Bronchial epithelial cell (primary cell): ENCODE measurements at regions not wholly inside any gene's neighbourhood (a gene's known extent, or its start where the extent isn't known, plus 50 kb on each side); places are given as distances from the start of the nearest gene placed in this dataset.

ENCODE experiments used
- DNase-seq: peaks from one replicate; pipeline ENCODE4 v3.0.0-alpha.2; 2010; ENCODE audit warnings: low read depth
- FAIRE-seq: peaks from 2 replicates; lab custom pipeline; 2011; peaks lifted over from hg19 to GRCh38; lab: Jason Lieb, UNC
- H3K27me3 ChIP-seq: 2 replicates; pipeline ENCODE4 v1.5.1; 2011; ENCODE audit warnings: low read length; ENCODE audit not compliant: control insufficient read depth, insufficient read depth
- H3K36me3 ChIP-seq: 2 replicates; pipeline ENCODE4 v1.5.1; 2011; ENCODE audit warnings: low read length; ENCODE audit not compliant: control insufficient read depth, insufficient read depth
- H3K4me3 ChIP-seq: 2 replicates; pipeline ENCODE4 v1.5.1; 2011; ENCODE audit warnings: mild to moderate bottlenecking, low read depth, low read length, control low read depth
- CTCF ChIP-seq: IDR thresholded peaks from 2 replicates; pipeline ENCODE4 v1.5.1; 2011; ENCODE audit warnings: mild to moderate bottlenecking, moderate library complexity, low read length, control low read depth, inconsistent platforms; ENCODE audit not compliant: insufficient read depth, severe bottlenecking

- FAIRE-seq (no peak), DNase-seq (no peak)
- Histone ChIP-seq H3K27me3 (peaks cover 2% of the 10 kb centered on the region), H3K36me3 (no peaks in the 10 kb centered on the region), H3K4me3 (no peak overlapping the region)
- TF ChIP-seq CTCF = no peak
These were observed 90.2 kb upstream of the CCDC112 start for GRCh38 chr5:115386657-115387056.

DNA sequence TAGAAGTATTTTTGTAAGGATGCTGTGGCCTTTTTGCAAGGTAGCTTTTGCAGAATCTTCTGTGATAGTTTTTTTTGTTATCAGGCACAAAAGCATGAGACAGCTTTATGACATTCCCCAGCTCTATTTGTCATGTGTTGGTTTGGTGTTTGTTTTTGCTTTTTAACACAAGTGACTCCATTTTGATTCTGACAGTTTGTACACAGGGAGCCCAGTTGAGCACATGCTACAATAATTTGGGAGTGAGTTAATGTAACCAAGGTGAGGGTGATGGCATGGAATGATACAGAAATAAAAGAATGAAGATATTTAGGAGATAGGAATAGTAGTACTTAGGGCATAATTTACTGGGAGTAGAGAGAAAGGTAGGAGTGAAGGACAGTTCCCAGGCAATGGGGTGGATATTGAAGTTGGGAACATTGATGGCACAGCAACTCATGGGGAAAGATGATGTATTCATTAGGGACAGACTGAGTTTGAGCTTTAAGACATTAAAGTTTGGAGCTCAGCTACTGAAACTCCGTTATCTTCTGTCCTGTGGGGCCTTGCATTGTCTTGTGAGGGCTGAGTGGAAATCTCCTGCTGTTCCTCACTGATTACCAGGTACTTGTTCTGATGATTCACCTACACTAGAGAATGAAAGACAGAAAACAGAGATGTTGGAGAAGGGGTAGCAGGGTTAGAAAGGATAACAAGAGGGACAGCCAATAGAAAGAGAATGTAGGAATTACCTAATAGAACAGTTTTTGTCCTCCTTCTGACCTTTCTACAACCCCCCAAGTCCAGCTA, 88.3 kb upstream of the CCDC112 start:
- DNase-seq = no peak
- TF ChIP-seq CTCF = no peak
- Histone ChIP-seq H3K4me3 (no peak overlapping the region), H3K27me3 (peaks cover 2% of the 10 kb centered on the region), H3K36me3 (no peaks in the 10 kb centered on the region)
- no peak for FAIRE-seq

DNA sequence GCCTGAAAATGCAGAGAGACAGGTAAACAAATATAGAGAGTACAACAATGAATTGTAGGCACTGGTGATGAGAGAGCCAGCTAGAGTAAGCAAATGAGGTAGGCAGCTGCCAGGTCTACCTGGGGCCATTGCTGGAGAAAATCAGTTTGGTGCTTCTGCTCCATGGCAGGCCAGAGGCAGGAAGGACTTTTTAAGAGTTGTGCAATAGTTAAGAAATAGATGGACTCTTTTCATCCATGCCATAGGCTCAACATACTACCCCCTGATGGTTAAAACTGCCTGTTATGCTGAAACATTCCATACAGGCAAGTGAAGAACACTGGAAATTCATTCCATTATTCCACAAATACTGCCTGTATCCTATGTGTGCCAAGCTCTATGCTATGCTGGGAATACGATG, 86.5 kb upstream of the CCDC112 start:
- FAIRE-seq = no peak
- Histone ChIP-seq H3K36me3 (no peaks in the 10 kb centered on the region), H3K27me3 (peaks cover 2% of the 10 kb centered on the region), H3K4me3 (no peak overlapping the region)
- TF ChIP-seq CTCF = no peak
- no peak for DNase-seq

DNA sequence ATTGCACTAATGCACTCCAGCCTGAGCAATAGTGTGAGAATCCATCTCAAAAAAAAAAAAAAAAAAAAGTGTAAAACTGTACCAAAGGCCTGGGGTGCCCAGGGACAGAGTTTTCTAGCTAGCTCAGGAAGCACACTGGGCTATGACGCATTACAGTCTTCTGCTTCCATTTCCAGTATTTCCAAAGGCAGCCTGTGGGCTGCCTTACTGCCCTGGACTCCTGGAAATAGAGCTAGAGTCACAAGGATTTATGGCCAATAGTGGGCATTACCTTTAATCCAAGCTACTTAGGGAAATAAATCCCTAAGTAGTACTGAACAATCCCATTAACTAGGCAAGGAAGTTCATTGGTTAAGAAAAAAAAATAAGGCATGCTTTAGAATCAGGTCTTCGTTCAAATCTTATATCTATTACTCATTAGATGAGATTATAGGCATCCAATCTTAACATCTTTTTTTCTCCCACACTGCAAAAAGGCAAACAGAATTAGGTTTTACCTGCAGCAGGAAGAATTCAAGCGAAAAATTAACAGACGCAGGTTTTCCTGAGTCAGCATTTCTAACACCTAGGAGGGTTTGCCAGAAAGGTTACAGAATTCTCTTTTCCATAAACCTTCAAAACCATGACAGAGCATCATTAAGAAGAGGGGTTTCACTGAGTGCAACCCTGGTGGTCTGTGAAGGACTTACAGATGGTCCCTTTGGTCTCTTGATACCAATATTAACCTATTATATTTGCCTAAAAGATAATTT, 85.6 kb upstream of the CCDC112 start:
- Histone ChIP-seq H3K27me3 (peaks cover 2% of the 10 kb centered on the region), H3K4me3 (no peak overlapping the region), H3K36me3 (no peaks in the 10 kb centered on the region)
- DNase-seq = no peak
- TF ChIP-seq CTCF = no peak
- FAIRE-seq = no peak

- H3K4me3 ChIP-seq = no peak overlapping the region
- TF ChIP-seq CTCF = no peak
- DNase-seq (peak; percentile 84), FAIRE-seq (no peak)
- H3K36me3 ChIP-seq = no peaks in the 10 kb centered on the region
- peaks cover 2% of the 10 kb centered on the region for H3K27me3 ChIP-seq
These were observed 83.3 kb upstream of the CCDC112 start for GRCh38 chr5:115379622-115380344.
